GM21619 (cell line): ENCODE measurements at regions not wholly inside any gene's neighbourhood (a gene's known extent, or its start where the extent isn't known, plus 50 kb on each side); places are given as distances from the start of the nearest gene placed in this dataset.
"Not testable (repeated sequence)": the region's sequence is repeated elsewhere in the genome, so short reads cannot be mapped to it uniquely, and the experiment has no call there.

ENCODE experiments used
- ATAC-seq: cut with Tn5 transposase; IDR thresholded peaks from one replicate; pipeline ENCODE4 v1.9.1; 2021; ENCODE audit not compliant: unreplicated experiment

- no peak for ATAC-seq
Measured at GRCh38 chr3:10653866-10654611, 148.7 kb upstream of the ATP2B2 start.

- no peak for ATAC-seq
Measured at GRCh38 chr3:10655105-10655504, 149.7 kb upstream of the ATP2B2 start.

- not testable (repeated sequence) for ATAC-seq
Measured at GRCh38 chr3:10657339-10657738, 152.0 kb upstream of the ATP2B2 start.

DNA sequence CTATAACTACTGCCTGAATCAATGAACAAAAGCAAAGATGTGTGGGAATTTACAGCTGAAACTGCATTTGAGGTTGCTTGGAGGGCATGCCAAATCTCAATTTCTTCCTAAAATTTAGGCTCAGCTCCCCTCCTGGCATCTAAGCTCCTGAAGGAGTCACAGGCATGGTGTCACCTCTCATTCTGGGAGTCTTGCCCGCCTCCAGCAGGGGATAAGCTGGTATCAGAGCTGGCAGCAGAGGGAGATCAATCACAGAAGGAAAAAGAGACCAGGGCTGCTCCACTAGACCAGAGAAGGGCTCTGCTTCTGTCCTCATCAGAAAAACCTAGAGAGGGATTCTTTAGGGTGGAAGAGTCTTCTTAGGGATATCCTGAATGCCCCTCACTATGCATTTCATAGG is 150.4 kb upstream of the SLC6A11 start:
- no peak for ATAC-seq

DNA sequence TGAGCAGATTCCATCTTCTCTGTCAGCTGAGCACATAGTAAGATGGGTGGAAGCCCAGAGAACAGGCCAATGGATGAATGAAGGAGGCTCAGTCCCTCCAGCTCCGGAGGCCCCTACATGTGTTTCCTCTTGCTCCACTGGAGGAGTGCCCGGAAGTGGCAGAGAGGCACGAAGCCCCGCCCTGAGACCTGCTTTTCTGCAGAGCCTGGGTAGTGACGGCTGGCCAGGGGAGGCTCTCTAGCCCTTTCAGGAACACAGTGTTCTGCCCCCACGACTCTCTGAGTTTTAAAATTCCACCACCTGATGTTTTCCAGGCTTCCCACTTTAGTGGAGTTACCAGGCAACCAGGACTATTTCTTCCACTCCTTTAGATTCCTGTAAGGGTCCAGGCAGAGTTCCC is 149.4 kb upstream of the SLC6A11 start:
- ATAC-seq: no peak

DNA sequence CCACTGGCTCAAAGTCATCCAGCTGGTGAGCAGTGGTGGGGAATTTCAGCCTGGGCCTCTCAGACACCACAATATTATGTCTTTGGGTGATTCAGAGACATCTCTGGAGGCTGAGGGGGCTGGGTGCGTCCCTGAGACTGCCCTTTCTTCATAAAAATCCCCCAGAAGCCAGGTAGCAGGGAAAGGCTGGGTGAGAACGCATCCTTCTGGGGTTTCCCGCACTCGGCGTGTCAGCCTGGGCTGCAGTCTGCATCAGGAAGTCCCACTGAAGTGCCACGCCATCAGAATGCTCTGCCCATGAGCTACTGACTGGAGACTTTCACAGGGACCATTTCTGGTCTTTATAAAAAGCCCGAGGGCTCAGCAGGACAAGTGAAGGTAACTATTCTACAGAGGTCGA is 148.8 kb upstream of the SLC6A11 start:
- ATAC-seq: no peak

GRCh38 chr3:10667901-10668476 is 148.0 kb upstream of the SLC6A11 start:
- ATAC-seq: no peak

GRCh38 chr3:10669490-10670048 is 146.5 kb upstream of the SLC6A11 start:
- ATAC-seq: no peak

- ATAC-seq: no peak
Measured at GRCh38 chr3:10672422-10672821, 143.6 kb upstream of the SLC6A11 start.

DNA sequence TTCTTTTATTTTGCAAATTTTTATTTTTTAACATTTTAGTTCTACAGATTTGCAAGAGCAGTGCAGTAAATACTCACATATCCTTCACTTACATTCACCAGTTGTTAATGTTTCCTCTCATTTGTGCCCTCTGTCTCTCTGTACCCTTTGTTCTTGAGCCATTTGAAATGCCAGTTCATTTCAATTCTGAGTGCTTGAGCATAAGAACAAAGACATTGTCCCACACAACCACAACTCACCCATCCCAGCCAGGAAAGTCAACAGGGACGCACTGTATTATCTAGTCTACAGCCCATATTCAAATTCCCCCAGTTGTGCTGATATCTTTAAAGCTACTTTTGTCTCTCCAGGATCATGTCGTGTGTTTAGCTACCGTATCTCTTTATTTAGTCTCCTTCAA is 141.4 kb upstream of the SLC6A11 start:
- ATAC-seq: no peak

DNA sequence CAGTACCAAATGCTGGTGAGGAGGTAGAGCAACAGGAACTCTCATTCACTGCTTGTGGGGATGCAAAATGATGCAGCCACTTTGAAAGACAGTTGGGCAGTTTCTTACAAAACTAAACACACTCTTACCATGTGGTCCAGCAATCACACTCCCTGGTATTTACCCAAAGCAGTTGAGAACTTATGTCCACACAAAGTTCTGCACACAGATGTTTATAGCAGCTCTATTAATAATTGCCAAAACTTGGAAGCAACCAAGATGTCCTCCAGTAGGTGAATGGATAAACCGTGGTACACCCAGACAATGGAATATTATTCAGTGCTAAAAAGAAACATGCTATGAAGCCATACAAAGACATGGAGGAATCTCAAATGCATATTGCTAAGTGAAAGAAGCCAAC is 139.1 kb upstream of the SLC6A11 start:
- ATAC-seq: no peak

DNA sequence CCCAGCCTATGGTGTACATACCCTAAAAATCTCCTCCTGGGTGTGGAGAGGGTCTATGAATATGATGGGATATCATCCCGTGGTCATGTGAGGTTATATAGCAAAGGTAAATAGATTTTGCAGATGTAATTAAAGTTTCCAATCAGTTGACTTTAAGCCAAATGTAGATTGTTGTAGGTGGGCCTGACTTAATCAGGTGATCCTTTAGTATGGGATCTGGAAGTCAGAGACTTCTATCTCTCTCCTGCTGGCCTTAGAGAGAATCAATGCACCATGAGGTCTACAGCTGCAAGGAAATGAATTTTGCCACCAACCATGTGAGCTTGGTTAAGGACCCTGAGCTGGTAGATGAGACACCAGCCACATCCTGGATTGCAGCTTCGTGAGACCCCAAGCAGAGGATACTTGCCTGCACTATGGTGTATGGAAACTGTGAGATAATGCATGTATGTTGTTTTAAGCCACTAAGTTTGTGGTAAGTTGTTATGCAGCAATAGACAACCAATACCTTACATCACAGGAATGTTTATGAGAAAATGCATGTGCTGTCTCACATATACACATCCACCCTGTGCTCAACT is 137.1 kb upstream of the SLC6A11 start:
- ATAC-seq: no peak

GRCh38 chr3:10680796-10681195 is 135.2 kb upstream of the SLC6A11 start:
- no peak for ATAC-seq

GRCh38 chr3:10682692-10683091 is 133.3 kb upstream of the SLC6A11 start:
- ATAC-seq: no peak

GRCh38 chr3:10683106-10683505 is 132.9 kb upstream of the SLC6A11 start:
- ATAC-seq: no peak

DNA sequence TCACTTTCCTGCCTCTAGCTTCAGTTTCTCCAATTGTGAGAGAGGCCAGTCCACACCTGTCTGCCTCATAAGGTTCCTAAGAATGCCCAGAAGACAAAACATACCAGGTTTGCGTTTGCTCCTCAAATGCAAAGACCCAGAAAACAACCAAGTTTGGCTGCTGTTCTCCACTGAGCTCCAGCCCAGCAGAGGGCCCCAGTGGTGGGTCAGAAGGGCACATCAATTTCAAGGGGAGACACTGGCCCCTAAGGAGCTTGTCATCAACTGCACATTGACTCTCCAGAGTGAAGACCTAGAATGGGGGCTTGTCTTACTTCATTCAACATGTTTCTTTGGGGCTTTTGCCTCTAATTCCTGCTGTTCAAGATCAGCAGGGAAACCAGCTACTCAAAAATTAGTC is 127.9 kb upstream of the SLC6A11 start:
- ATAC-seq: no peak

GRCh38 chr3:10688548-10689172 is 127.4 kb upstream of the SLC6A11 start:
- no peak for ATAC-seq

GRCh38 chr3:10692039-10692622 is 123.9 kb upstream of the SLC6A11 start:
- no peak for ATAC-seq

DNA sequence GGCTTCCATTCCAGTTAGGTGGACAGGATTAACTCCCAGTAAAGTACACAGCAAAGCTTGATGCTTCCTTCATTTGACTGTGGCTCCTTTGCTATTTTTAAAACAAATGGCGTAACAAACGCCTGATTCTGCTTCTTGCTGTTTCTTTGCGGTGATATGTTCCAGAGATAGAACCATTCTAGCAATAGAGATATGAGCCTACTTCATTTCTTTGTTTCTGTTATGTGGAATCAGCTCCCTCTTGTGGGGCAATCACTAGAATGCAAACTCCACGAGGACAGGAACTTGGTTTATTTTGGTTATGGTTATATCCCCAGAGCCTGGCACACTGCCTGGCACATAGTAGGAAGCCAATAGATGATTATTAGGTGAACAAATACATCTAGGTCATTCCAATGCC is 122.6 kb upstream of the SLC6A11 start:
- no peak for ATAC-seq

- ATAC-seq: no peak
Measured at GRCh38 chr3:10694179-10694578, 121.8 kb upstream of the SLC6A11 start.

DNA sequence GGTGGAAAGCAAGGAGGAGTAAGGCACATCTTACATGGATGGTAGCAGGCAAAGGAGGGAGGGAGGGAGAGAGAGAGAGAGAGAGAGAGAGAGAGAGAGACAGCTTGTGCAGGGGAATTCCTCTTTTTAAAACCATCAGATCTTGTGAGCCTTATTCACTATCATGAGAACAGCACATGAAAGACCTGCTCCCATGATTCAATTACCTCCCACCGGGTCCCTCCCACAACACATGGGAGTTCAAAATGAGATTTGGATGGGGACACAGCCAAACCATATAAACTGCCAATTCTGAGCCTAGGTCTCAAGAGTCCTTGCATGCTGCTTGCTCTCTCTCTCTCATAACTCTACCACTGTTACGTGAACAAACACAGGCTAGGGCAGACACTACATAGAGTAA is 120.8 kb upstream of the SLC6A11 start:
- ATAC-seq: not testable (repeated sequence)
